ENCODE measurements at regions not wholly inside any gene's neighbourhood (a gene's known extent, or its start where the extent isn't known, plus 50 kb on each side); places are given as distances from the start of the nearest gene placed in this dataset.

GRCh38 chr5:92574023-92574422 is 1007.0 kb downstream of the NR2F1-AS1 start (continued):
- TF ChIP-seq, protein P1, sequence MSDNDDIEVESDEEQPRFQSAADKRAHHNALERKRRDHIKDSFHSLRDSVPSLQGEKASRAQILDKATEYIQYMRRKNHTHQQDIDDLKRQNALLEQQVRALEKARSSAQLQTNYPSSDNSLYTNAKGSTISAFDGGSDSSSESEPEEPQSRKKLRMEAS (CRISPR knock-in tag; IDR thresholded peaks at IDR 0.05): no peak
- no peak for TF ChIP-seq ZNF263 (CRISPR knock-in tag; IDR thresholded peaks at IDR 0.05; ENCODE audit: low read depth)
- no peak for TF ChIP-seq ZNF317 (CRISPR knock-in tag; IDR thresholded peaks at IDR 0.05; ENCODE audit: borderline replicate concordance, low read depth)
- TF ChIP-seq, protein P2, sequence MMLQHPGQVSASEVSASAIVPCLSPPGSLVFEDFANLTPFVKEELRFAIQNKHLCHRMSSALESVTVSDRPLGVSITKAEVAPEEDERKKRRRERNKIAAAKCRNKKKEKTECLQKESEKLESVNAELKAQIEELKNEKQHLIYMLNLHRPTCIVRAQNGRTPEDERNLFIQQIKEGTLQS (CRISPR knock-in tag; conservative IDR thresholded peaks at IDR 0.05): no peak

DNA sequence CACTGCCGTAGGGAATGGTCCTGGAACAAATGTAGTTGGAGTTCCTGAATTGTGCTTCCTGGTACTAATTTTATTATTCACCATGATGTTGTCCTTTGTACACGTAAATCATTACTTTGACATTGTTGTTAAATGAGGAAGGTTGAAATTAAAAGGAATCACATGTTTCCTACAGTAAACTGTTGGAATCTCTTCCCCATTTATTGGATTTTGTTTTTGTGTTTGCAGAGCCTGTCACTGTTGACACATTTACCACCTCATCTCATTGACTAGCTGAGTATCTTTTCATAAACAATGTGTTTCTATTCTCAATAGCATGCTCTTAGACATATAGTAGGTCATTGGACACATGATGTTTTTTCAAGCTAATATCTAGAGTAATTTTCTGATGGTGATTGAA is 1012.5 kb downstream of the NR2F1-AS1 start:
- H3K27ac Mint-ChIP-seq: no peak overlapping the region
- TF ChIP-seq CREB1 (CRISPR knock-in tag; IDR thresholded peaks at IDR 0.05) (no peak), NFYB (CRISPR knock-in tag; conservative IDR thresholded peaks at IDR 0.05; ENCODE audit: low read depth) (no peak), NFATC4 (CRISPR knock-in tag; IDR thresholded peaks at IDR 0.05) (no peak), NR3C1 (CRISPR knock-in tag; conservative IDR thresholded peaks at IDR 0.05; ENCODE audit: low read depth) (no peak), ZNF671 (CRISPR knock-in tag; IDR thresholded peaks at IDR 0.05) (no peak)
- no peaks in the 10 kb centered on the region for H3K27me3 Mint-ChIP-seq (ENCODE audit: low read depth)
- H3K9me3 Mint-ChIP-seq: no peaks in the 10 kb centered on the region
- H3K36me3 Mint-ChIP-seq: no peaks in the 10 kb centered on the region
- H3K4me3 Mint-ChIP-seq: no peak overlapping the region
- ATAC-seq: no peak
- POLR2A ChIA-PET: interaction anchor here (0.6 kb wide), 1 partner anchor 93 kb away, joined by 3 read pairs; no protein-coding TSS in a partner anchor
- CTCF ChIA-PET: no interaction called here
- no peaks in the 10 kb centered on the region for H3K4me1 Mint-ChIP-seq
- no peak for DNase-seq (ENCODE audit: low spot score)

- H3K27me3 Mint-ChIP-seq (ENCODE audit: low read depth): no peaks in the 10 kb centered on the region
- DNase-seq (ENCODE audit: low spot score) (no peak), ATAC-seq (no peak)
- ChIA-PET CTCF (no interaction called here), POLR2A (no interaction called here)
- no peak overlapping the region for H3K4me3 Mint-ChIP-seq
- H3K9me3 Mint-ChIP-seq: no peaks in the 10 kb centered on the region
- H3K36me3 Mint-ChIP-seq: no peaks in the 10 kb centered on the region
- H3K27ac Mint-ChIP-seq: no peak overlapping the region
- no peaks in the 10 kb centered on the region for H3K4me1 Mint-ChIP-seq
- TF ChIP-seq ZNF423 (CRISPR knock-in tag; IDR thresholded peaks at IDR 0.05) (no peak), SP1 (CRISPR knock-in tag; conservative IDR thresholded peaks at IDR 0.05) (no peak), ATF2 (CRISPR knock-in tag; IDR thresholded peaks at IDR 0.05; ENCODE audit: borderline replicate concordance, low read depth) (no peak), ZBTB43 (CRISPR knock-in tag; IDR thresholded peaks at IDR 0.05) (no peak), CREB1 (CRISPR knock-in tag; IDR thresholded peaks at IDR 0.05) (no peak), OVOL2 (CRISPR knock-in tag; IDR thresholded peaks at IDR 0.05; ENCODE audit: borderline replicate concordance) (no peak), HMGA2 (CRISPR knock-in tag; IDR thresholded peaks at IDR 0.05) (no peak), JUN (CRISPR knock-in tag; IDR thresholded peaks at IDR 0.05) (no peak), TEAD4 (CRISPR knock-in tag; IDR thresholded peaks at IDR 0.05) (no peak), CTCF (IDR thresholded peaks at IDR 0.05) (no peak), ZNF138 (CRISPR knock-in tag; conservative IDR thresholded peaks at IDR 0.05) (no peak), ARID4B (CRISPR knock-in tag; IDR thresholded peaks at IDR 0.05; ENCODE audit: borderline replicate concordance) (no peak)
- TF ChIP-seq, protein P3, sequence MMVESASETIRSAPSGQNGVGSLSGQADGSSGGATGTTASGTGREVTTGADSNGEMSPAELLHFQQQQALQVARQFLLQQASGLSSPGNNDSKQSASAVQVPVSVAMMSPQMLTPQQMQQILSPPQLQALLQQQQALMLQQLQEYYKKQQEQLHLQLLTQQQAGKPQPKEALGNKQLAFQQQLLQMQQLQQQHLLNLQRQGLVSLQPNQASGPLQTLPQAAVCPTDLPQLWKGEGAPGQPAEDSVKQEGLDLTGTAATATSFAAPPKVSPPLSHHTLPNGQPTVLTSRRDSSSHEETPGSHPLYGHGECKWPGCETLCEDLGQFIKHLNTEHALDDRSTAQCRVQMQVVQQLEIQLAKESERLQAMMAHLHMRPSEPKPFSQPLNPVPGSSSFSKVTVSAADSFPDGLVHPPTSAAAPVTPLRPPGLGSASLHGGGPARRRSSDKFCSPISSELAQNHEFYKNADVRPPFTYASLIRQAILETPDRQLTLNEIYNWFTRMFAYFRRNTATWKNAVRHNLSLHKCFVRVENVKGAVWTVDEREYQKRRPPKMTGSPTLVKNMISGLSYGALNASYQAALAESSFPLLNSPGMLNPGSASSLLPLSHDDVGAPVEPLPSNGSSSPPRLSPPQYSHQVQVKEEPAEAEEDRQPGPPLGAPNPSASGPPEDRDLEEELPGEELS (CRISPR knock-in tag; IDR thresholded peaks at IDR 0.05): no peak
- TF ChIP-seq, protein P4, sequence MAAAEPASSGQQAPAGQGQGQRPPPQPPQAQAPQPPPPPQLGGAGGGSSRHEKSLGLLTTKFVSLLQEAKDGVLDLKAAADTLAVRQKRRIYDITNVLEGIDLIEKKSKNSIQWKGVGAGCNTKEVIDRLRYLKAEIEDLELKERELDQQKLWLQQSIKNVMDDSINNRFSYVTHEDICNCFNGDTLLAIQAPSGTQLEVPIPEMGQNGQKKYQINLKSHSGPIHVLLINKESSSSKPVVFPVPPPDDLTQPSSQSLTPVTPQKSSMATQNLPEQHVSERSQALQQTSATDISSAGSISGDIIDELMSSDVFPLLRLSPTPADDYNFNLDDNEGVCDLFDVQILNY (CRISPR knock-in tag; IDR thresholded peaks at IDR 0.05): no peak
Observed at GRCh38 chr5:92567831-92568450, 1013.1 kb downstream of the NR2F1-AS1 start.
